Liver (tissue), 3 donors: ENCODE measurements at regions not wholly inside any gene's neighbourhood (a gene's known extent, or its start where the extent isn't known, plus 50 kb on each side); places are given as distances from the start of the nearest gene placed in this dataset.

ENCODE experiments used
- CTCF ChIP-seq: fragments of 150-350 bp; IDR thresholded peaks from 2 replicates; pipeline ENCODE4 v1.5.1; 2017; ENCODE audit warnings: improper control_type of control experiment, low read depth, low read length; ENCODE audit not compliant: missing input control
- FOXA1 ChIP-seq: IDR thresholded peaks from 2 replicates; pipeline ENCODE4 v1.6.1; 2016; ENCODE audit warnings: antibody characterized with exemption
- REST ChIP-seq: IDR thresholded peaks from 2 replicates; pipeline ENCODE4 v1.6.1; 2016; ENCODE audit warnings: antibody characterized with exemption, mild to moderate bottlenecking
- TAF1 ChIP-seq: conservative IDR thresholded peaks from 2 replicates; pipeline ENCODE4 v1.6.1; 2016; ENCODE audit warnings: antibody characterized with exemption, mild to moderate bottlenecking
- donor health status: healthy.
- donor health status: healthy.

- TF ChIP-seq CTCF (no peak), REST (no peak), FOXA1 (no peak), TAF1 (no peak)
Observed at GRCh38 chr4:187235456-187236170, 512.0 kb upstream of the FAT1 start.
